HL-60 (cell line): ENCODE measurements at regions not wholly inside any gene's neighbourhood (a gene's known extent, or its start where the extent isn't known, plus 50 kb on each side); places are given as distances from the start of the nearest gene placed in this dataset.

Source experiments
- DNase-seq, 2 experiments: peaks; one replicate each; pipeline ENCODE4 v3.0.0-alpha.2; 2010 to 2020; ENCODE audit warnings: low read depth in 1 of 2, low spot score in 1 of 2
- H3K27ac ChIP-seq: fragments of 250-450 bp; sonication (Bioruptor Pico); replicated peaks from 2 replicates; pipeline ENCODE4 v1.5.1; 2020; ENCODE audit warnings: mild to moderate bottlenecking, moderate library complexity
- H3K27me3 ChIP-seq: fragments of 250-450 bp; sonication (Bioruptor Pico); 2 replicates; pipeline ENCODE4 v1.5.1; 2021; ENCODE audit warnings: mild to moderate bottlenecking, moderate library complexity; ENCODE audit not compliant: insufficient read depth, poor library complexity, severe bottlenecking
- H3K4me3 ChIP-seq: replicated peaks from 2 replicates; pipeline ENCODE4 v1.5.1; 2011; ENCODE audit warnings: mild to moderate bottlenecking, control low read depth, low read length; ENCODE audit not compliant: insufficient read depth
- CTCF ChIP-seq: IDR thresholded peaks from one replicate; pipeline ENCODE4 v1.5.1; 2011; ENCODE audit warnings: low read length, control low read depth, inconsistent platforms; ENCODE audit not compliant: insufficient read depth
- GABPA ChIP-seq: IDR thresholded peaks from 2 replicates; pipeline ENCODE4 v1.6.1; 2012; ENCODE audit warnings: low read depth
- POLR2AphosphoS5 ChIP-seq: IDR thresholded peaks from 2 replicates; pipeline ENCODE4 v1.6.1; 2012; ENCODE audit warnings: low read depth
- REST ChIP-seq: IDR thresholded peaks from 2 replicates; pipeline ENCODE4 v1.6.1; 2012; ENCODE audit warnings: low read depth; ENCODE audit not compliant: insufficient replicate concordance
- SPI1 ChIP-seq: IDR thresholded peaks from 2 replicates; pipeline ENCODE4 v1.6.1; 2012; ENCODE audit warnings: low read depth, mild to moderate bottlenecking, borderline replicate concordance

GRCh38 chr5:99906776-99907175, 628.4 kb upstream of the FAM174A start:
- TF ChIP-seq GABPA = no peak
- H3K27me3 ChIP-seq = no peaks in the 10 kb centered on the region
- no peak for DNase-seq
- H3K4me3 ChIP-seq = no peak overlapping the region
- no peak overlapping the region for H3K27ac ChIP-seq

GRCh38 chr5:99901972-99902371, 633.2 kb upstream of the FAM174A start:
- TF ChIP-seq SPI1 (no peak), GABPA (no peak), POLR2AphosphoS5 (no peak), CTCF (no peak), REST (no peak)
- no peak for DNase-seq
- Histone ChIP-seq H3K4me3 (no peak overlapping the region), H3K27ac (no peak overlapping the region), H3K27me3 (no peaks in the 10 kb centered on the region)

GRCh38 chr5:99900302-99900852, 634.8 kb upstream of the FAM174A start:
- no peak for TF ChIP-seq GABPA
- no peak for TF ChIP-seq REST
- TF ChIP-seq CTCF = no peak
- TF ChIP-seq POLR2AphosphoS5 = no peak
- TF ChIP-seq SPI1 = no peak
- H3K4me3 ChIP-seq = no peak overlapping the region
- DNase-seq = no peak
- no peak overlapping the region for H3K27ac ChIP-seq
- no peaks in the 10 kb centered on the region for H3K27me3 ChIP-seq

- H3K27me3 ChIP-seq = no peaks in the 10 kb centered on the region
- no peak for DNase-seq
- H3K4me3 ChIP-seq = no peak overlapping the region
- TF ChIP-seq POLR2AphosphoS5 = no peak
- TF ChIP-seq GABPA = no peak
- no peak for TF ChIP-seq REST
- no peak for TF ChIP-seq SPI1
- TF ChIP-seq CTCF = no peak
- no peak overlapping the region for H3K27ac ChIP-seq
Observed at GRCh38 chr5:99879791-99880511, 655.2 kb upstream of the FAM174A start.
